Liver (tissue), 8 donors: ENCODE measurements at regions not wholly inside any gene's neighbourhood (a gene's known extent, or its start where the extent isn't known, plus 50 kb on each side); places are given as distances from the start of the nearest gene placed in this dataset.

ENCODE experiments used
- DNase-seq: peaks from one replicate; pipeline ENCODE4 v3.0.0-alpha.2; 2017; ENCODE audit warnings: low spot score
- H3K27ac ChIP-seq, 2 donors: one replicate each; pipeline ENCODE4 v1.7.0; 2013; ENCODE audit warnings: inconsistent platforms in 2 of 2, low read length in 2 of 2, control low read depth in 1 of 2, low read depth in 1 of 2, mild to moderate bottlenecking in 1 of 2
- H3K27me3 ChIP-seq, 4 donors: one replicate each; pipeline versions ENCODE4 v1.6.1 to v1.7.0; 2013; ENCODE audit warnings: low read length in 3 of 4, inconsistent platforms in 1 of 4, mild to moderate bottlenecking in 1 of 4, moderate library complexity in 1 of 4; ENCODE audit not compliant: control insufficient read depth in 4 of 4, insufficient read depth in 4 of 4
- H3K36me3 ChIP-seq, 4 donors: one replicate each; pipeline versions ENCODE4 v1.6.1 to v1.7.0; 2013; ENCODE audit warnings: low read length in 3 of 4, mild to moderate bottlenecking in 3 of 4, low read depth in 1 of 4, moderate library complexity in 1 of 4; ENCODE audit not compliant: control insufficient read depth in 4 of 4, insufficient read depth in 3 of 4
- H3K4me1 ChIP-seq, 4 donors: one replicate each; pipeline versions ENCODE4 v1.6.1 to v1.7.0; 2013; ENCODE audit warnings: low read length in 3 of 4, mild to moderate bottlenecking in 3 of 4, moderate library complexity in 1 of 4; ENCODE audit not compliant: control insufficient read depth in 4 of 4, insufficient read depth in 4 of 4
- H3K4me3 ChIP-seq, 3 donors: one replicate each; pipeline versions ENCODE4 v1.6.1 to v1.7.0; 2013; ENCODE audit warnings: low read length in 3 of 3, control low read depth in 1 of 3, low read depth in 1 of 3, mild to moderate bottlenecking in 1 of 3
- H3K9ac ChIP-seq, 2 donors: one replicate each; pipeline ENCODE4 v1.7.0; 2013; ENCODE audit warnings: low read length in 2 of 2, mild to moderate bottlenecking in 2 of 2, moderate library complexity in 2 of 2, control low read depth in 1 of 2, low read depth in 1 of 2
- H3K9me3 ChIP-seq, 4 donors: one replicate each; pipeline versions ENCODE4 v1.6.1 to v1.7.0; 2013; ENCODE audit warnings: low read length in 3 of 4; ENCODE audit not compliant: control insufficient read depth in 4 of 4
- ATF3 ChIP-seq: IDR thresholded peaks from 2 replicates; pipeline ENCODE4 v1.6.1; 2016; ENCODE audit warnings: antibody characterized with exemption
- CTCF ChIP-seq: fragments of 150-350 bp; IDR thresholded peaks from 2 replicates; pipeline ENCODE4 v1.5.1; 2017; ENCODE audit warnings: improper control_type of control experiment, low read depth, low read length; ENCODE audit not compliant: missing input control
- EGR1 ChIP-seq, 2 donors: IDR thresholded peaks; 2 replicates each; pipeline ENCODE4 v1.6.1; 2016 to 2018; ENCODE audit warnings: antibody characterized with exemption in 2 of 2, low read depth in 2 of 2
- FOXA1 ChIP-seq: IDR thresholded peaks from 2 replicates; pipeline ENCODE4 v1.6.1; 2016; ENCODE audit warnings: antibody characterized with exemption
- FOXA2 ChIP-seq: IDR thresholded peaks from 2 replicates; pipeline ENCODE4 v1.6.1; 2016; ENCODE audit warnings: antibody characterized with exemption
- GABPA ChIP-seq, 2 donors: IDR thresholded peaks in 1 of 2; conservative IDR thresholded peaks in 1 of 2; 2 replicates each; pipeline ENCODE4 v1.6.1; 2016; ENCODE audit warnings: antibody characterized with exemption in 2 of 2, mild to moderate bottlenecking in 1 of 2, moderate library complexity in 1 of 2
- HNF4A ChIP-seq, 2 donors: conservative IDR thresholded peaks; 2 replicates each; pipeline ENCODE4 v1.6.1; 2016; ENCODE audit warnings: antibody characterized with exemption in 2 of 2, mild to moderate bottlenecking in 2 of 2
- HNF4G ChIP-seq: IDR thresholded peaks from 2 replicates; pipeline ENCODE4 v1.6.1; 2016; ENCODE audit warnings: antibody characterized with exemption
- JUND ChIP-seq, 2 donors: IDR thresholded peaks; 2 replicates each; pipeline ENCODE4 v1.6.1; 2016; ENCODE audit warnings: antibody characterized with exemption in 2 of 2
- MAX ChIP-seq: IDR thresholded peaks from 2 replicates; pipeline ENCODE4 v1.6.1; 2016; ENCODE audit warnings: antibody characterized with exemption
- NR2F2 ChIP-seq: IDR thresholded peaks from 2 replicates; pipeline ENCODE4 v1.6.1; 2016; ENCODE audit warnings: antibody characterized with exemption
- RAD21 ChIP-seq, 2 donors: IDR thresholded peaks; 2 replicates each; pipeline ENCODE4 v1.6.1; 2016; ENCODE audit warnings: antibody characterized with exemption in 2 of 2, mild to moderate bottlenecking in 2 of 2
- RXRA ChIP-seq, 2 donors: IDR thresholded peaks; 2 replicates each; pipeline ENCODE4 v1.6.1; 2017 to 2018; ENCODE audit warnings: antibody characterized with exemption in 2 of 2, mild to moderate bottlenecking in 1 of 2
- SP1 ChIP-seq: IDR thresholded peaks from 2 replicates; pipeline ENCODE4 v1.6.1; 2018; ENCODE audit warnings: antibody characterized with exemption, mild to moderate bottlenecking
- TAF1 ChIP-seq: conservative IDR thresholded peaks from 2 replicates; pipeline ENCODE4 v1.6.1; 2016; ENCODE audit warnings: antibody characterized with exemption, mild to moderate bottlenecking
- YY1 ChIP-seq: IDR thresholded peaks from 2 replicates; pipeline ENCODE4 v1.6.1; 2016; ENCODE audit warnings: antibody characterized with exemption, mild to moderate bottlenecking
- WGBS: extraction: QIAGEN DNeasy Blood & Tissue Kit; methylation state at CpG from one replicate; pipeline ENCODE4 v1.1.7; 2013; 5-methylcytosine and 5-hydroxymethylcytosine counted together
- TF ChIP-seq, protein P1 (sequence below): IDR thresholded peaks from 2 replicates; pipeline ENCODE4 v1.6.1; 2016; ENCODE audit warnings: antibody characterized with exemption, mild to moderate bottlenecking
- TF ChIP-seq, protein P2 (sequence below): IDR thresholded peaks from 2 replicates; pipeline ENCODE4 v1.6.1; 2016; ENCODE audit warnings: antibody characterized with exemption
- donor health status: healthy.
- donor health status: healthy.
- donor health status: healthy.
- donor health status: healthy.
- donor health status: healthy.

GRCh38 chr22:48315439-48316256 is 1512.0 kb downstream of the BRD1 start:
- H3K4me1 ChIP-seq, result no peaks in the 10 kb centered on the region
- WGBS, result 87% methylated on average over 23 of the region's 23 CpGs
- no peak overlapping the region for H3K9ac ChIP-seq
- no peak overlapping the region for H3K27ac ChIP-seq
- TF ChIP-seq EGR1 (IDR thresholded peaks at IDR 0.05; ENCODE audit: low read depth in 2 of 2) (no peak), MAX (no peak), HNF4G (no peak), JUND (IDR thresholded peaks at IDR 0.05) (no peak), FOXA2 (no peak), RXRA (IDR thresholded peaks at IDR 0.05) (no peak), RAD21 (IDR thresholded peaks at IDR 0.05) (no peak), YY1 (no peak), CTCF (no peak), GABPA (IDR thresholded peaks at IDR 0.05 in 1 of 2, conservative IDR thresholded peaks at IDR 0.05 in 1 of 2) (no peak), TAF1 (no peak), HNF4A (conservative IDR thresholded peaks at IDR 0.05) (no peak), FOXA1 (no peak), SP1 (no peak), NR2F2 (no peak), ATF3 (no peak)
- TF ChIP-seq, protein P1, sequence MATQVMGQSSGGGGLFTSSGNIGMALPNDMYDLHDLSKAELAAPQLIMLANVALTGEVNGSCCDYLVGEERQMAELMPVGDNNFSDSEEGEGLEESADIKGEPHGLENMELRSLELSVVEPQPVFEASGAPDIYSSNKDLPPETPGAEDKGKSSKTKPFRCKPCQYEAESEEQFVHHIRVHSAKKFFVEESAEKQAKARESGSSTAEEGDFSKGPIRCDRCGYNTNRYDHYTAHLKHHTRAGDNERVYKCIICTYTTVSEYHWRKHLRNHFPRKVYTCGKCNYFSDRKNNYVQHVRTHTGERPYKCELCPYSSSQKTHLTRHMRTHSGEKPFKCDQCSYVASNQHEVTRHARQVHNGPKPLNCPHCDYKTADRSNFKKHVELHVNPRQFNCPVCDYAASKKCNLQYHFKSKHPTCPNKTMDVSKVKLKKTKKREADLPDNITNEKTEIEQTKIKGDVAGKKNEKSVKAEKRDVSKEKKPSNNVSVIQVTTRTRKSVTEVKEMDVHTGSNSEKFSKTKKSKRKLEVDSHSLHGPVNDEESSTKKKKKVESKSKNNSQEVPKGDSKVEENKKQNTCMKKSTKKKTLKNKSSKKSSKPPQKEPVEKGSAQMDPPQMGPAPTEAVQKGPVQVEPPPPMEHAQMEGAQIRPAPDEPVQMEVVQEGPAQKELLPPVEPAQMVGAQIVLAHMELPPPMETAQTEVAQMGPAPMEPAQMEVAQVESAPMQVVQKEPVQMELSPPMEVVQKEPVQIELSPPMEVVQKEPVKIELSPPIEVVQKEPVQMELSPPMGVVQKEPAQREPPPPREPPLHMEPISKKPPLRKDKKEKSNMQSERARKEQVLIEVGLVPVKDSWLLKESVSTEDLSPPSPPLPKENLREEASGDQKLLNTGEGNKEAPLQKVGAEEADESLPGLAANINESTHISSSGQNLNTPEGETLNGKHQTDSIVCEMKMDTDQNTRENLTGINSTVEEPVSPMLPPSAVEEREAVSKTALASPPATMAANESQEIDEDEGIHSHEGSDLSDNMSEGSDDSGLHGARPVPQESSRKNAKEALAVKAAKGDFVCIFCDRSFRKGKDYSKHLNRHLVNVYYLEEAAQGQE, result no peak
- TF ChIP-seq, protein P2, sequence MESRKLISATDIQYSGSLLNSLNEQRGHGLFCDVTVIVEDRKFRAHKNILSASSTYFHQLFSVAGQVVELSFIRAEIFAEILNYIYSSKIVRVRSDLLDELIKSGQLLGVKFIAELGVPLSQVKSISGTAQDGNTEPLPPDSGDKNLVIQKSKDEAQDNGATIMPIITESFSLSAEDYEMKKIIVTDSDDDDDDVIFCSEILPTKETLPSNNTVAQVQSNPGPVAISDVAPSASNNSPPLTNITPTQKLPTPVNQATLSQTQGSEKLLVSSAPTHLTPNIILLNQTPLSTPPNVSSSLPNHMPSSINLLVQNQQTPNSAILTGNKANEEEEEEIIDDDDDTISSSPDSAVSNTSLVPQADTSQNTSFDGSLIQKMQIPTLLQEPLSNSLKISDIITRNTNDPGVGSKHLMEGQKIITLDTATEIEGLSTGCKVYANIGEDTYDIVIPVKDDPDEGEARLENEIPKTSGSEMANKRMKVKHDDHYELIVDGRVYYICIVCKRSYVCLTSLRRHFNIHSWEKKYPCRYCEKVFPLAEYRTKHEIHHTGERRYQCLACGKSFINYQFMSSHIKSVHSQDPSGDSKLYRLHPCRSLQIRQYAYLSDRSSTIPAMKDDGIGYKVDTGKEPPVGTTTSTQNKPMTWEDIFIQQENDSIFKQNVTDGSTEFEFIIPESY, result no peak
- H3K27me3 ChIP-seq, result no peaks in the 10 kb centered on the region
- H3K9me3 ChIP-seq, result peaks cover 0 to 5% (median 2%) of the 10 kb centered on the region in 4 donors
- H3K4me3 ChIP-seq, result no peak overlapping the region
- no peak for DNase-seq
- no peaks in the 10 kb centered on the region for H3K36me3 ChIP-seq
